SK-N-SH (cell line): ENCODE measurements at regions not wholly inside any gene's neighbourhood (a gene's known extent, or its start where the extent isn't known, plus 50 kb on each side); places are given as distances from the start of the nearest gene placed in this dataset.

Source experiments
- CTCF ChIA-PET: fragments of 300-600, 350-600 bp; formaldehyde crosslinking; extraction: SDS; loops from one replicate; lab custom pipeline; 2021; lab: Yijun Ruan, JAX
- POLR2A ChIA-PET: fragments of 350-600 bp; sonication (Branson Sonifier 250); formaldehyde crosslinking; extraction: SDS; loops from one replicate; lab custom pipeline; 2020; ENCODE audit warnings: antibody characterized with exemption, inconsistent platforms; lab: Yijun Ruan, JAX
- DNase-seq: peaks from one replicate; pipeline ENCODE4 v3.0.0; 2012
- H2AFZ ChIP-seq: fragments of 200-600 bp; sonication (generic); 2 replicates; pipeline ENCODE4 v1.8.1; 2016; ENCODE audit warnings: antibody characterized with exemption, mild to moderate bottlenecking, low read depth
- H3F3A ChIP-seq: fragments of 200-600 bp; sonication (generic); replicated peaks from 2 replicates; pipeline ENCODE3; 2016; ENCODE audit warnings: antibody characterized with exemption, mild to moderate bottlenecking; ENCODE audit not compliant: insufficient read depth
- H3K27ac ChIP-seq, 2 experiments: fragments of 200-500 bp in 1 of 2; fragments of 200-600 bp in 1 of 2; sonication (Bioruptor generic) in 1 of 2; sonication (generic), shearing (Covaris generic) in 1 of 2; 2 replicates each; pipeline versions ENCODE4 v1.5.1 to v1.6.1; 2014 to 2016; ENCODE audit warnings: low read depth in 2 of 2, inconsistent platforms in 1 of 2, low read length in 1 of 2, mild to moderate bottlenecking in 1 of 2, mixed read lengths in 1 of 2
- H3K27me3 ChIP-seq: fragments of 200-600 bp; sonication (generic), shearing (Covaris generic); 2 replicates; pipeline ENCODE4 v1.6.1; 2016; ENCODE audit warnings: mixed run types; ENCODE audit not compliant: insufficient read depth
- H3K36me3 ChIP-seq, 2 experiments: fragments of 200-500 bp in 1 of 2; fragments of 200-600 bp in 1 of 2; sonication (Bioruptor generic) in 1 of 2; sonication (generic) in 1 of 2; replicated peaks in 1 of 2; 2 replicates each; pipeline versions ENCODE3 to v1.5.1; 2014 to 2016; ENCODE audit warnings: low read length in 1 of 2, mild to moderate bottlenecking in 1 of 2; ENCODE audit not compliant: insufficient read depth in 2 of 2, control insufficient read depth in 1 of 2
- H3K4me1 ChIP-seq, 2 experiments: fragments of 200-500 bp in 1 of 2; fragments of 200-600 bp in 1 of 2; sonication (Bioruptor generic) in 1 of 2; sonication (generic), shearing (Covaris generic) in 1 of 2; 2 replicates each; pipeline versions ENCODE4 v1.5.1 to v1.6.1; 2014 to 2016; ENCODE audit warnings: low read depth in 1 of 2, low read length in 1 of 2, mixed run types in 1 of 2; ENCODE audit not compliant: insufficient read depth in 2 of 2, control insufficient read depth in 1 of 2
- H3K4me2 ChIP-seq: fragments of 200-600 bp; sonication (generic), shearing (Covaris generic); 2 replicates; pipeline ENCODE4 v1.6.1; 2017; ENCODE audit warnings: mixed run types
- H3K4me3 ChIP-seq, 2 experiments: fragments of 200-500 bp in 1 of 2; fragments of 200-600 bp in 1 of 2; sonication (Bioruptor generic) in 1 of 2; sonication (generic), shearing (Covaris generic) in 1 of 2; 2 replicates each; pipeline versions ENCODE4 v1.5.1 to v1.8.1; 2014 to 2016; ENCODE audit warnings: low read depth in 2 of 2, inconsistent platforms in 1 of 2, low read length in 1 of 2, mild to moderate bottlenecking in 1 of 2, mixed read lengths in 1 of 2, moderate library complexity in 1 of 2
- H3K79me2 ChIP-seq: fragments of 200-600 bp; sonication (generic); 2 replicates; pipeline ENCODE4 v1.8.1; 2017; ENCODE audit warnings: mild to moderate bottlenecking; ENCODE audit not compliant: insufficient read depth
- H3K9ac ChIP-seq: fragments of 200-600 bp; sonication (generic); 2 replicates; pipeline ENCODE4 v1.6.1; 2017; ENCODE audit warnings: mixed run types
- H3K9me2 ChIP-seq: fragments of 200-600 bp; sonication (generic); 2 replicates; pipeline ENCODE4 v1.6.1; 2017; ENCODE audit warnings: mixed run types
- H3K9me3 ChIP-seq: fragments of 200-600 bp; sonication (generic); 2 replicates; pipeline ENCODE4 v1.6.1; 2017; ENCODE audit warnings: mixed run types, mild to moderate bottlenecking, moderate library complexity
- H4K20me1 ChIP-seq: fragments of 200-600 bp; sonication (generic); 2 replicates; pipeline ENCODE4 v1.6.1; 2017; ENCODE audit warnings: mild to moderate bottlenecking, mixed run types; ENCODE audit not compliant: insufficient read depth
- ELF1 ChIP-seq: IDR thresholded peaks from 2 replicates; pipeline ENCODE4 v1.4.0; 2012
- JUND ChIP-seq: IDR thresholded peaks from 2 replicates; pipeline ENCODE4 v1.4.0; 2012
- MXI1 ChIP-seq: IDR thresholded peaks from 2 replicates; pipeline ENCODE4 v1.6.1; 2012; ENCODE audit warnings: mild to moderate bottlenecking, low read depth, low read length, improper control_type of control experiment
- NRF1 ChIP-seq: IDR thresholded peaks from 2 replicates; pipeline ENCODE4 v1.6.1; 2012; ENCODE audit warnings: low read depth, mild to moderate bottlenecking, low read length
- RAD21 ChIP-seq: IDR thresholded peaks from 2 replicates; pipeline ENCODE4 v1.6.1; 2012; ENCODE audit warnings: mild to moderate bottlenecking, low read length
- RCOR1 ChIP-seq: fragments of 150-350 bp; IDR thresholded peaks from 2 replicates; pipeline ENCODE4 v1.6.1; 2017; ENCODE audit warnings: antibody characterized with exemption, low read length
- RFX5 ChIP-seq: IDR thresholded peaks from 2 replicates; pipeline ENCODE4 v1.6.1; 2012; ENCODE audit warnings: mild to moderate bottlenecking, improper control_type of control experiment, low read length
- WGBS: methylation state at CpG from one replicate; pipeline ENCODE4 v1.1.6; 2017; ENCODE audit warnings: low lambda C conversion rate; 5-methylcytosine and 5-hydroxymethylcytosine counted together
- TF ChIP-seq, protein P1 (sequence below): fragments of 150-350 bp; IDR thresholded peaks from 2 replicates; pipeline ENCODE4 v1.6.1; 2017; ENCODE audit warnings: antibody characterized with exemption, low read length, low read depth, borderline replicate concordance
- TF ChIP-seq, protein P2 (sequence below): IDR thresholded peaks from 2 replicates; pipeline ENCODE4 v1.4.0; 2012; ENCODE audit warnings: low read depth, borderline replicate concordance
- TF ChIP-seq, protein P3 (sequence below): IDR thresholded peaks from 2 replicates; pipeline ENCODE4 v1.4.0; 2012; ENCODE audit warnings: low read depth, borderline replicate concordance
- TF ChIP-seq, protein P4 (sequence below): fragments of 200-600 bp; sonication (generic); IDR thresholded peaks from 2 replicates; pipeline ENCODE4 v1.6.1; 2017; ENCODE audit warnings: antibody characterized with exemption, mild to moderate bottlenecking, moderate library complexity
- TF ChIP-seq, protein P5 (sequence below): IDR thresholded peaks from 2 replicates; pipeline ENCODE4 v1.4.0; 2012; ENCODE audit warnings: low read depth

DNA sequence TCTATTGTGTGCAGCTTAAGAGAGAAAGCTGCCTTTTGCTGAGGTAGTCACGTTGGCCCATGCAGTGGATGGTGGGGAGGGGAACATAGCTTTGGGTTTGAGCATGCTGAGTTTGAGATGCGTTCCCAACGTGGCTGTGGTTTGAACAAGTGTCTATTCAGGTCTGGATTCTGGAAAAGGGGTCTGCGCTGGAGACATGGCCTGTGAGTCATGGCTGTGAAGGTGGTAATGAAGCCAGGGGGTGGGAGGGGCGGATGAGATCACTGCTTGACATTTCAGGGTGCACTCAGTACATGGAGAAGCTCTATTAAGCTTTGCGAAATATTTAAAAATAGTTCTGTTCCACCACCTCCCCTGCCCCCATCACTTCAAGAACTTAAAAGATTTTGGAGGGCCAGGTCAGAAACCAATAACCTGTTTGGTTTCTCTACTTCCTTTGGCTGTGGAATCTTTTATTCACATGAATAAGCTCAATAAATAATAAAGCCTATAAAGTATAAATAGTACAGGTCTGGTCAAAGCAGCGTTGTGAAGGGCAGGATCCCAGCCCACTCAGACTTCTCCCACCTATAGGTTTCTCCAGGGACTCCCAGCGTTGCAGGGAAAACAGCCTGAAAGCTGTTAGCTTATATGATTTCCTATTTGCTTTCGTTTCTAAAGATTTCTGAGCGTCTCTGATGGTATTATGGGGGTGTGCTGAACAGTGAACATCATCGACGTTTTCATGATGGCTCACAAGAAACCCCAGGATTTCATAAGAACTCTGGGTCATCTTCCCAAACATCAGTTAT, 189.9 kb downstream of the NSG2 start:
- Histone ChIP-seq H3K36me3 (no peaks in the 10 kb centered on the region), H3K9me3 (no peaks in the 10 kb centered on the region), H3K4me3 (no peak overlapping the region), H3F3A (peaks cover 2% of the 10 kb centered on the region), H3K27me3 (no peaks in the 10 kb centered on the region), H2AFZ (0 out of 2 replicates have a peak overlapping the region, but pooled peaks have one; percentile 31), H3K27ac (peak overlapping the region in 1 of 2 experiments; percentile 95; a peak in 2 of 4 replicates), H4K20me1 (no peaks in the 10 kb centered on the region), H3K79me2 (no peaks in the 10 kb centered on the region), H3K4me1 (peaks cover 0 to 33% of the 10 kb centered on the region in 2 experiments; a peak in 2 of 4 replicates), H3K4me2 (no peak overlapping the region), H3K9ac (no peak overlapping the region), H3K9me2 (no peaks in the 10 kb centered on the region)
- ChIA-PET CTCF (interaction anchor here (0.8 to 3.1 kb wide), 11 partner anchors 12 to 190 kb away, joined by 3 to 15 read pairs (median 4); partner anchors contain the start of gene NSG2), POLR2A (interaction anchor here (1.4 kb wide), 1 partner anchor 190 kb away, joined by 4 read pairs; the partner anchor contains the start of gene NSG2)
- TF ChIP-seq, protein P1, sequence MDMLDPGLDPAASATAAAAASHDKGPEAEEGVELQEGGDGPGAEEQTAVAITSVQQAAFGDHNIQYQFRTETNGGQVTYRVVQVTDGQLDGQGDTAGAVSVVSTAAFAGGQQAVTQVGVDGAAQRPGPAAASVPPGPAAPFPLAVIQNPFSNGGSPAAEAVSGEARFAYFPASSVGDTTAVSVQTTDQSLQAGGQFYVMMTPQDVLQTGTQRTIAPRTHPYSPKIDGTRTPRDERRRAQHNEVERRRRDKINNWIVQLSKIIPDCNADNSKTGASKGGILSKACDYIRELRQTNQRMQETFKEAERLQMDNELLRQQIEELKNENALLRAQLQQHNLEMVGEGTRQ: no peak
- TF ChIP-seq ELF1 (no peak), RCOR1 (no peak), MXI1 (no peak), NRF1 (no peak), RAD21 (no peak), RFX5 (no peak), JUND (no peak)
- TF ChIP-seq, protein P2, sequence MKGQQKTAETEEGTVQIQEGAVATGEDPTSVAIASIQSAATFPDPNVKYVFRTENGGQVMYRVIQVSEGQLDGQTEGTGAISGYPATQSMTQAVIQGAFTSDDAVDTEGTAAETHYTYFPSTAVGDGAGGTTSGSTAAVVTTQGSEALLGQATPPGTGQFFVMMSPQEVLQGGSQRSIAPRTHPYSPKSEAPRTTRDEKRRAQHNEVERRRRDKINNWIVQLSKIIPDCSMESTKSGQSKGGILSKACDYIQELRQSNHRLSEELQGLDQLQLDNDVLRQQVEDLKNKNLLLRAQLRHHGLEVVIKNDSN: no peak
- TF ChIP-seq, protein P3, sequence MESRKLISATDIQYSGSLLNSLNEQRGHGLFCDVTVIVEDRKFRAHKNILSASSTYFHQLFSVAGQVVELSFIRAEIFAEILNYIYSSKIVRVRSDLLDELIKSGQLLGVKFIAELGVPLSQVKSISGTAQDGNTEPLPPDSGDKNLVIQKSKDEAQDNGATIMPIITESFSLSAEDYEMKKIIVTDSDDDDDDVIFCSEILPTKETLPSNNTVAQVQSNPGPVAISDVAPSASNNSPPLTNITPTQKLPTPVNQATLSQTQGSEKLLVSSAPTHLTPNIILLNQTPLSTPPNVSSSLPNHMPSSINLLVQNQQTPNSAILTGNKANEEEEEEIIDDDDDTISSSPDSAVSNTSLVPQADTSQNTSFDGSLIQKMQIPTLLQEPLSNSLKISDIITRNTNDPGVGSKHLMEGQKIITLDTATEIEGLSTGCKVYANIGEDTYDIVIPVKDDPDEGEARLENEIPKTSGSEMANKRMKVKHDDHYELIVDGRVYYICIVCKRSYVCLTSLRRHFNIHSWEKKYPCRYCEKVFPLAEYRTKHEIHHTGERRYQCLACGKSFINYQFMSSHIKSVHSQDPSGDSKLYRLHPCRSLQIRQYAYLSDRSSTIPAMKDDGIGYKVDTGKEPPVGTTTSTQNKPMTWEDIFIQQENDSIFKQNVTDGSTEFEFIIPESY: no peak
- TF ChIP-seq, protein P4, sequence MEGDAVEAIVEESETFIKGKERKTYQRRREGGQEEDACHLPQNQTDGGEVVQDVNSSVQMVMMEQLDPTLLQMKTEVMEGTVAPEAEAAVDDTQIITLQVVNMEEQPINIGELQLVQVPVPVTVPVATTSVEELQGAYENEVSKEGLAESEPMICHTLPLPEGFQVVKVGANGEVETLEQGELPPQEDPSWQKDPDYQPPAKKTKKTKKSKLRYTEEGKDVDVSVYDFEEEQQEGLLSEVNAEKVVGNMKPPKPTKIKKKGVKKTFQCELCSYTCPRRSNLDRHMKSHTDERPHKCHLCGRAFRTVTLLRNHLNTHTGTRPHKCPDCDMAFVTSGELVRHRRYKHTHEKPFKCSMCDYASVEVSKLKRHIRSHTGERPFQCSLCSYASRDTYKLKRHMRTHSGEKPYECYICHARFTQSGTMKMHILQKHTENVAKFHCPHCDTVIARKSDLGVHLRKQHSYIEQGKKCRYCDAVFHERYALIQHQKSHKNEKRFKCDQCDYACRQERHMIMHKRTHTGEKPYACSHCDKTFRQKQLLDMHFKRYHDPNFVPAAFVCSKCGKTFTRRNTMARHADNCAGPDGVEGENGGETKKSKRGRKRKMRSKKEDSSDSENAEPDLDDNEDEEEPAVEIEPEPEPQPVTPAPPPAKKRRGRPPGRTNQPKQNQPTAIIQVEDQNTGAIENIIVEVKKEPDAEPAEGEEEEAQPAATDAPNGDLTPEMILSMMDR: no peak
- TF ChIP-seq, protein P5, sequence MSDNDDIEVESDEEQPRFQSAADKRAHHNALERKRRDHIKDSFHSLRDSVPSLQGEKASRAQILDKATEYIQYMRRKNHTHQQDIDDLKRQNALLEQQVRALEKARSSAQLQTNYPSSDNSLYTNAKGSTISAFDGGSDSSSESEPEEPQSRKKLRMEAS: no peak
- WGBS: 33% methylated on average over 12 of the region's 12 CpGs
- DNase-seq: no peak
